ENCODE measurements at regions not wholly inside any gene's neighbourhood (a gene's known extent, or its start where the extent isn't known, plus 50 kb on each side); places are given as distances from the start of the nearest gene placed in this dataset.

DNA sequence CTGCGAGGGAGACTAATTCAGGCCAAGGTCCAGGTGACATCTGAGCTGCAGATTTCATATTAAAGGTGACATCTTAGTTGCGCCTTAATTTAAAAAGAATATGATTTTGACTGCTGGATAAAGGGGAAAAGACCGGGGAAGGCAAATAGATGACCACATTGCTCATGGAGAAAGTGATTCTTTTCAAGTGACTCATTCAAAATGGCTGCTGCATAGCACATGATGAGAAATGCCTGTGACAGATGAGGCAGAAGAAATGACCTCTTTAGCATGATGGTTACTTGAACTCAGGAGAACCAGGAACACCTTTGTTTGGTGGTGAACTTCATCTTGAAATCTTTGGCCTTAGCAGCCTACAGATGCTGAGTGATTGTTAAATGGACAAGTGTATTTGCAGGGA, 385.8 kb upstream of the TRIB2 start:
- intact Hi-C loops (cut with micrococcal nuclease): no loop called here
- Mint-ChIP-seq H3K9me3 (peaks cover 5% of the 10 kb centered on the region), H3K4me1 (ENCODE audit: low read depth) (no peaks in the 10 kb centered on the region), H3K27ac (no peak overlapping the region), H3K27me3 (ENCODE audit: low read depth) (peaks cover 39% of the 10 kb centered on the region), H3K36me3 (ENCODE audit: low read depth) (no peaks in the 10 kb centered on the region), H3K4me3 (ENCODE audit: low read depth) (no peak overlapping the region)
- DNase-seq (ENCODE audit: low spot score): no peak

DNA sequence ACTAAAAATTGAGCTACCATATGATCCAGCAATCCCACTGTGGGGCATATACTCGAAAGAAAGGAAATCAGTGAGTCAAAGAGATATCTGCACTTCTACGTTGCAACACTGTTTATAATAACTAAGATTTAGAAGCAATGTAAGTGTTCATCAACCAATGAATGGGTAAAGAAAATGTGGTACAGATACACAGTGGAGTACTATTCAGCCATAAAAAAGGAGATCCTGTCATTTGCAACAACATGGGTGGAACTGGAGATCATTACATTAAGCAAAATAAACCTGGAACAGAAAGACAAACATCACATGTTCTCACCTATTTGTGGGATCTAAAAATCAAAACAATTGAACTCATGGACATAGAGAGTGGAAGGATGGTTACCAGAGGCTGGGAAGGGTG, 385.0 kb upstream of the TRIB2 start:
- H3K4me1 Mint-ChIP-seq (ENCODE audit: low read depth): no peaks in the 10 kb centered on the region
- peaks cover 31% of the 10 kb centered on the region for H3K27me3 Mint-ChIP-seq (ENCODE audit: low read depth)
- intact Hi-C loops (cut with micrococcal nuclease): no loop called here
- H3K4me3 Mint-ChIP-seq (ENCODE audit: low read depth): no peak overlapping the region
- no peak for DNase-seq (ENCODE audit: low spot score)
- no peaks in the 10 kb centered on the region for H3K36me3 Mint-ChIP-seq (ENCODE audit: low read depth)
- peaks cover 5% of the 10 kb centered on the region for H3K9me3 Mint-ChIP-seq
- no peak overlapping the region for H3K27ac Mint-ChIP-seq

DNA sequence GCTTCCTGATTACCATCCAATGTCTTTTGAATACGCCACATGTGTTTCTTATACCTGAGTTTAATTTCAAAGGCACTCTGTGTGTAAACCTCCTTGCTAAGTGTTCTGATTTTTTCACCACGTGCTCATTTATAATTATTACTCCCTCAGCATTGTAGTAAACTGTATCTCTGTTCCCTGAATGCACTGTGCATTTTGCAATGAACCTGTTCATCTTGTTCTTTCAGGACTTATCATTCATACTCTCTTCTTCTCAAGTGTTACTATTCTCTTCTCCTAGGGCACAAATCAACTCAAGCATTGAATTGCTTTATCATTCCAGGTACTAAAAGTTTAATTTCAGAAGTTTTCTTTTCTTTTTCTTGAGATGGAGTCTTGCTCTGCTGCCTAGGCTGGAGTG, 383.4 kb upstream of the TRIB2 start:
- intact Hi-C loops (cut with micrococcal nuclease): no loop called here
- H3K9me3 Mint-ChIP-seq: peaks cover 5% of the 10 kb centered on the region
- H3K36me3 Mint-ChIP-seq (ENCODE audit: low read depth): no peaks in the 10 kb centered on the region
- H3K27me3 Mint-ChIP-seq (ENCODE audit: low read depth): peaks cover 24% of the 10 kb centered on the region
- H3K4me1 Mint-ChIP-seq (ENCODE audit: low read depth): no peaks in the 10 kb centered on the region
- no peak for DNase-seq (ENCODE audit: low spot score)
- no peak overlapping the region for H3K27ac Mint-ChIP-seq
- H3K4me3 Mint-ChIP-seq (ENCODE audit: low read depth): no peak overlapping the region

DNA sequence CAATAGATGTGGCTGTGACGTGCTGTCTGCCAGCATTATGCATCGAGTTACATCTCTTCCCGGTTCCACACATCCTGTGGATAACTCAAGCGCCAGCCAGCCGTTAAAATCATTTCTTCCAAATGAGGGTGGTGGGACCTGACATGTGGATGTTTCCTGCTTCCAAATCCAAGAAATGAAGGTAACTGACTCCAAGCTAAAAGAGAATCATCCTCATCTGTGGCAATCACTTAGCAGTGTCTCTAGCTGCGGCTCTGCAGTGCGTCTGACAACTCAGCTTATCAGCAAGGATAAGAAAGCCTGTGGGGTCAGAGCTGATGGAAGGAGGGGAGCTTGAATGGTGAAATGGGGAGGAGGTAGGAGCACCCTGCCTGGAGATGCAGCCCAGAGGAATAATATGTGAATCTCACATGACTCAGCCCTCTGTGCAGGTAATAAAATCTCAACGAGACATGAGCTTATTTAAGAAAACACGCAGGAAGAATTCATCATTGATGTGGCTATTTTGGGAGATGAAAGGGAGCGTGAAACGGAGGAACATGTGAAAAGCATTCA, 382.2 kb upstream of the TRIB2 start:
- Mint-ChIP-seq H3K4me3 (ENCODE audit: low read depth) (no peak overlapping the region), H3K27ac (no peak overlapping the region), H3K36me3 (ENCODE audit: low read depth) (no peaks in the 10 kb centered on the region), H3K4me1 (ENCODE audit: low read depth) (no peaks in the 10 kb centered on the region), H3K9me3 (peaks cover 5% of the 10 kb centered on the region), H3K27me3 (ENCODE audit: low read depth) (peaks cover 21% of the 10 kb centered on the region)
- no peak for DNase-seq (ENCODE audit: low spot score)
- intact Hi-C loops (cut with micrococcal nuclease): no loop called here

DNA sequence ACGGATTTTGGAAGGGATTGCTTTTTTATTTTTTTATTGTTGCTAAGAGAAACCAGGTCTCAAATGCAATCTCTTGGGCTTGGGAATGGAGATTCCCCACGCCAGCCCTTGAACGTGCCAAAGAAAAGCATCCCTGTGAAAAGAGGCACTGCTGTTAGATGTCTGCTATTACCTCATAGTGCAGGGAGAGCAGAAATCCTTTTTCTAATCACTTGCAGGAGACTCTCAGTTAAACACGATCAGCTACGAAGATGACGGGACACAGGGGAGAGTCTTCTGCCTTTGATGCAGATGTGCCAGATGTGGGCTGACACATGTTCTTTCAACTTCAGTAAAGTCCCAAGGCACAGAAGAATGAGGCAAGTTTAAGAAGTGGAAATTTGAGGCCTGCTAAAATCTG, 381.6 kb upstream of the TRIB2 start:
- intact Hi-C loops (cut with micrococcal nuclease): no loop called here
- no peaks in the 10 kb centered on the region for H3K36me3 Mint-ChIP-seq (ENCODE audit: low read depth)
- peaks cover 16% of the 10 kb centered on the region for H3K27me3 Mint-ChIP-seq (ENCODE audit: low read depth)
- H3K4me3 Mint-ChIP-seq (ENCODE audit: low read depth): no peak overlapping the region
- DNase-seq (ENCODE audit: low spot score): no peak
- no peak overlapping the region for H3K27ac Mint-ChIP-seq
- peaks cover 5% of the 10 kb centered on the region for H3K9me3 Mint-ChIP-seq
- H3K4me1 Mint-ChIP-seq (ENCODE audit: low read depth): no peaks in the 10 kb centered on the region

DNA sequence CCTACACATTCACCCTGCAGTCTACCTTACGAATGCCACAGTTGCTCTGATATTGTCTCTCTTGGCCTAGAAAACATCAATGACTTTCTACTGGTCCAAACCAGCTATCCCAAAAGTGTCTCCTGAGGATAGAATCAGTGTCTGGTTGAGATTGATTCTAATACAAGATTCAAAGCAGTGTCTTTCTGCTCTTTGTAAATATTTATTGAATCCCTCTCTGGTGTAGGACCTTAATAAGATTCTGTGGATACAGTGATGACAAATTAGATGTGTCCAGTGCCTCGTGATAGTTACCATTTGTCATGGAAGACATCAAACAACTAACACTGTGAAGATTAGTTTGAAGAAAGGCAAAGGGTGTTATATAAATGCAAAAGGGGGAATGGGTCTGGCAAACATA, 380.7 kb upstream of the TRIB2 start:
- H3K27ac Mint-ChIP-seq: no peak overlapping the region
- intact Hi-C loops (cut with micrococcal nuclease): no loop called here
- peaks cover 5% of the 10 kb centered on the region for H3K9me3 Mint-ChIP-seq
- H3K4me1 Mint-ChIP-seq (ENCODE audit: low read depth): no peaks in the 10 kb centered on the region
- DNase-seq (ENCODE audit: low spot score): no peak
- H3K27me3 Mint-ChIP-seq (ENCODE audit: low read depth): peaks cover 10% of the 10 kb centered on the region
- no peaks in the 10 kb centered on the region for H3K36me3 Mint-ChIP-seq (ENCODE audit: low read depth)
- H3K4me3 Mint-ChIP-seq (ENCODE audit: low read depth): no peak overlapping the region

DNA sequence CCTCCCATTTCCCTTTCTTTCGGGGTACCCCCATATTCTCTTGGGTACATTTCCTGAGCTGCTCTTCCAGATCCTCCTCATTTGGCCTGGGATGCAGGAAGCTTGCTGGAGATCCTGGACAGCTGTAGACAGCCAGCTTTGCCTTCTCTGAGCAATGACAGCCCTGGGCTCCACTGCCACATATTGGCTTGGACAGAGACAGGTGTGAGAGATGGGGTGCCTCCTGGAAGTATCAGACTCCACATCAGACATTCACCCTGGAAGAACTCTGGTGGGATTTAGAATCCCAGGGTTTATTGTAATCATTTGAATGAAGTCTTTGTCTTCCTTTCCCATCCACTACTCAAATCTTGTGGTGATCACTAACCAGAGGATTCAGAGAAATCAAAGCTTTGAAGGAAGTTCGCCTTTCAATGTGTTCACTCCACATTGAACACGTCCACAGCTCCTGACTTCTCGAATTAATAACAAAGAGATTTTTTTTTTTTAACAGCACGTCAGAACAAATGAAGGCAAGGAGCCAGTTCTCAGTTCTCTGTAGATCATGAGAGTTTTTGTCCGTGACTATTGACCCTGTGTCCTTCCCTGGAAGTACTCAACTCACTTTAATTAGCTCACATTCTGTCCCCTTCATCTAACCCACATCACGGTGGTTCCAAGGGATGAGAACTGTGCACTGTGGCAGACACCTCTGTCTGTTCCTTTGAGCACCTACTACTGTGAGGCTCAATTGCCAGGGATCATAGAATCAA, 377.6 kb upstream of the TRIB2 start:
- Mint-ChIP-seq H3K27me3 (ENCODE audit: low read depth) (peaks cover 9% of the 10 kb centered on the region), H3K27ac (no peak overlapping the region), H3K4me1 (ENCODE audit: low read depth) (no peaks in the 10 kb centered on the region), H3K4me3 (ENCODE audit: low read depth) (no peak overlapping the region), H3K9me3 (no peaks in the 10 kb centered on the region), H3K36me3 (ENCODE audit: low read depth) (no peaks in the 10 kb centered on the region)
- intact Hi-C loops (cut with micrococcal nuclease): no loop called here
- DNase-seq (ENCODE audit: low spot score): no peak

DNA sequence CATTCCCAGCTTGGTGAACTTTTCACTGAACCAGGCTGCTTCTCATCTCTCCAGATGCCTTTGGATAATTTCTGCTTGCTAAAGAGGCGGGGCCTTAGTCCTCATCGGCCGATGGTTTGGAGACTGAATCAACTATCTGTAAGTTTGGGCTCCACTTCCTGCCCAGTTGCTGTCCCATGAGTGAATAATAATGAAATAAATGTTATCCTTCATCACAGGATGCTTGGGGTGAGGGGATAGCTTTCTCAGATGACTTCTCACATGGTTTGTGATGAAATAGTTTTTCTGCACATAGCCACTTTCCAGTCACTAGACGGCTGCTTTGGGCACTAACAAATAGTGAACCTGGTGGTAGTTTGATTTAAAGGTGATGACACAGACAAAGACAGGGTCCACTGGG, 376.6 kb upstream of the TRIB2 start:
- H3K27me3 Mint-ChIP-seq (ENCODE audit: low read depth): peaks cover 3% of the 10 kb centered on the region
- peaks cover 6% of the 10 kb centered on the region for H3K9me3 Mint-ChIP-seq
- H3K36me3 Mint-ChIP-seq (ENCODE audit: low read depth): peaks cover 3% of the 10 kb centered on the region
- DNase-seq (ENCODE audit: low spot score): no peak
- H3K27ac Mint-ChIP-seq: no peak overlapping the region
- H3K4me1 Mint-ChIP-seq (ENCODE audit: low read depth): no peaks in the 10 kb centered on the region
- no peak overlapping the region for H3K4me3 Mint-ChIP-seq (ENCODE audit: low read depth)
- intact Hi-C loops (cut with micrococcal nuclease): no loop called here

DNA sequence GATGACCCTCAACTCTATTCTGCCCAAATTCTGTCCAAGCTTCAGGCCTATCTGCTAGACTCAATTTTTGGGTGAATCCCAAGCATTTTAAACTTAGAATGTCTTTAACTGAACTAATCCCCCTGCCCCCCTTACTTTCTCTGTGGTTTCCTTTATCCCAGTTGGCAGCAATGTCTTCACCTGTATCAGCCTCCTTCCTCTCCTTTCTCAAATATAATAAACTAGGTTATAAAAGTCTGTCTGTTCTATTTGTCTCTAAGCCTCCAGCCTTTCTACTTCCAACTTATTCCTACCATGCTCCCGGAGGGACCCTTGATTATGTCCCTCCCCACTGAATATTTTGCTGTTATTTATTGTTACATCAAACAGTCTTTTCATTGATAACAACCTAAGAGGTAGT, 375.5 kb upstream of the TRIB2 start:
- no peak for DNase-seq (ENCODE audit: low spot score)
- Mint-ChIP-seq H3K27me3 (ENCODE audit: low read depth) (peaks cover 3% of the 10 kb centered on the region), H3K9me3 (peaks cover 10% of the 10 kb centered on the region), H3K4me1 (ENCODE audit: low read depth) (no peaks in the 10 kb centered on the region), H3K36me3 (ENCODE audit: low read depth) (peaks cover 3% of the 10 kb centered on the region), H3K27ac (no peak overlapping the region), H3K4me3 (ENCODE audit: low read depth) (no peak overlapping the region)
- intact Hi-C loops (cut with micrococcal nuclease): no loop called here

DNA sequence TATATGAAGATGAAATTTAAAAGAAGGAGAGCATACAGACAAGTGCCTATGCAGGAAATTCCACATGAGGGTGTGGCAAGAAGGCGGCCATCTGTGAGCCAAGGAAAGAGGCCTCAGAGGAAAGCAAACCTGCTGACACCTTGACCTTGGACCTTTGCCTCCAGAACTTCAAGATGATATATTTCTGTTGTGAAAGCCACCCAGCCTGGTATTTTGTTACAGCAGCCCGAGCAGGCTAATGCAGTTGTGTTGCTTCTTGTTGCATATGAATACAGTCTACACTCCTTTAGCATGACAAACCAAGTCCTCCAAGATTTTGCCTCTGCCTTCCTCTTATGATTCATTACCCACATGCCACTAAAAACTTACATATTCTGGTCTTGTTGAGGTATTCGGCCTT, 374.8 kb upstream of the TRIB2 start:
- H3K27me3 Mint-ChIP-seq (ENCODE audit: low read depth): peaks cover 3% of the 10 kb centered on the region
- H3K4me1 Mint-ChIP-seq (ENCODE audit: low read depth): no peaks in the 10 kb centered on the region
- H3K9me3 Mint-ChIP-seq: peaks cover 10% of the 10 kb centered on the region
- no peak overlapping the region for H3K27ac Mint-ChIP-seq
- intact Hi-C loops (cut with micrococcal nuclease): no loop called here
- peaks cover 3% of the 10 kb centered on the region for H3K36me3 Mint-ChIP-seq (ENCODE audit: low read depth)
- H3K4me3 Mint-ChIP-seq (ENCODE audit: low read depth): no peak overlapping the region
- no peak for DNase-seq (ENCODE audit: low spot score)

DNA sequence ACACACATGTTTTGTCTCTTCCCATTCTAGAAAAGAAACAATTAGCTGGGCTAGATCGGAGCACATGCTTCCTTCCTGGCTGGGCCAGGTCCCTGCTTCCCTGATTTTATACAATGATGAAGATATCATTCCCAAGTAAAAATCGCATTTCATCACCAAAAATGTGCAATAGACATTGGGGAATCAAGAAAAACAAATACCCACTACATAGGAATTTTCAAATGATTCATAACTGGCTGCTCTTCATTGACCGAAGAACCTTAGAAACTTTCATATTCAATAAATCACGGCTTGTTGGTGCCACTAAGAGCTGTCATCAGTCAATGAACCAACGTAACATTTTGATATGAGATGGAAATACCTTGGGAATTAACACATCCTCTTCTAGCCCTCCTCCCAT, 373.6 kb upstream of the TRIB2 start:
- intact Hi-C loops (cut with micrococcal nuclease): no loop called here
- Mint-ChIP-seq H3K36me3 (ENCODE audit: low read depth) (peaks cover 3% of the 10 kb centered on the region), H3K4me3 (ENCODE audit: low read depth) (no peak overlapping the region), H3K4me1 (ENCODE audit: low read depth) (no peaks in the 10 kb centered on the region), H3K9me3 (peaks cover 10% of the 10 kb centered on the region), H3K27ac (no peak overlapping the region), H3K27me3 (ENCODE audit: low read depth) (peaks cover 3% of the 10 kb centered on the region)
- no peak for DNase-seq (ENCODE audit: low spot score)

DNA sequence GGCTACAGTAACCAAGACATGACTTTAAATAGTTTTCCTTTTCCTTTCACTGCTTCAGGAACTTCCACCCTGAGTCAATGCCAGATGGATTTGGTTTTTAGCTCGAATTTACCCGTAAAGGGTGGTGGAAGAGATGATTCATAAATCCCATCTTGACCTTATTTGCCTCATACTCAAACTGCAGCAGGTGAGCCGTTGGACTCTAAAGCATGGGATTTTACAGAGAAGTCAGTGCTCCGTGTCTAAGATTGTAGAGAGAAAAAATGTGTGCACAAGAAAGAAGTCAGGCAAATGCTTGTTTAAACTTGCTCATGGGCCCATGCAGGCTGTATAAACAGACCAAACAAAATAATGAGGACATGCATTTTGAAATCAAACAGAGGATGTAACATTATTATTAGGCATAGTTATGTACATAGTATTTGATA, 369.7 kb upstream of the TRIB2 start:
- Mint-ChIP-seq H3K9me3 (peaks cover 10% of the 10 kb centered on the region), H3K36me3 (ENCODE audit: low read depth) (peaks cover 3% of the 10 kb centered on the region), H3K27me3 (ENCODE audit: low read depth) (peaks cover 15% of the 10 kb centered on the region)

DNA sequence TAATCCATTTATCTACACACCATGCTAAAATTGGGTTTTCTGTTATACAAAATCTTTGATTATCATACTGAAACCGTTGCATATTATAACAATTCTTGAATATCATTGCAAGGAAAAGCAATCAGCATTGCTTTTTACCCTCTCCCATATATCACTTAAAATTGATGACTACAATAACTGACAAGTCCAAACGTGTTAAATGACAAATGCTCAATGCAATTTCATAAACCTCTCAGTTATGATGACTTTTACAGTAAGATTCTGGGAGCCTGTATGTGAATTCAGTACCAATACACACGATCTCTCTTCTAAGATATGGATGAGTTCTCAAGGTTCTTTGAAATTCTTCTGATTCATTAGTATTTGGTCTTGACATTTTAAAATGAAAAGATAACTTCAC, 368.5 kb upstream of the TRIB2 start:
- no peak overlapping the region for H3K27ac Mint-ChIP-seq
- peaks cover 10% of the 10 kb centered on the region for H3K9me3 Mint-ChIP-seq
- peaks cover 18% of the 10 kb centered on the region for H3K27me3 Mint-ChIP-seq (ENCODE audit: low read depth)
- H3K4me1 Mint-ChIP-seq (ENCODE audit: low read depth): no peaks in the 10 kb centered on the region
- peaks cover 3% of the 10 kb centered on the region for H3K36me3 Mint-ChIP-seq (ENCODE audit: low read depth)
- H3K4me3 Mint-ChIP-seq (ENCODE audit: low read depth): no peak overlapping the region
- no peak for DNase-seq (ENCODE audit: low spot score)
- intact Hi-C loops (cut with micrococcal nuclease): no loop called here

More for the DNA sequence above, 369.7 kb upstream of the TRIB2 start:
- H3K27ac Mint-ChIP-seq: no peak overlapping the region
- no peaks in the 10 kb centered on the region for H3K4me1 Mint-ChIP-seq (ENCODE audit: low read depth)
- DNase-seq (ENCODE audit: low spot score): no peak
- H3K4me3 Mint-ChIP-seq (ENCODE audit: low read depth): no peak overlapping the region
- intact Hi-C loops (cut with micrococcal nuclease): no loop called here

Measured in activated T-helper 2 cell treated with anti-CD3 and anti-CD28 coated beads, Interferon-gamma antibody, Interleukin-2, Interleukin-4, amounts not matched to agents 10 μg/mL and 5 μg/mL and 100 μg/mL, durations not matched to agents 14 hours and 24 hours and 36 hours (primary cell).